OCI-LY3 (cell line): ENCODE measurements at regions not wholly inside any gene's neighbourhood (a gene's known extent, or its start where the extent isn't known, plus 50 kb on each side); places are given as distances from the start of the nearest gene placed in this dataset.

Source experiments
- H2AFZ ChIP-seq: fragments of 200-600, 300-600 bp; shearing (Covaris generic); 2 replicates; pipeline ENCODE4 v1.6.0; 2014; ENCODE audit warnings: antibody characterized with exemption, low read depth, low read length
- H3K27ac ChIP-seq: fragments of 200-600, 300-600 bp; sonication (generic); 2 replicates; pipeline ENCODE4 v1.5.1; 2014; ENCODE audit warnings: mild to moderate bottlenecking, low read length, moderate library complexity, mixed read lengths
- H3K27me3 ChIP-seq: fragments of 200-600, 300-600 bp; sonication (generic); 2 replicates; pipeline ENCODE4 v1.6.1; 2014; ENCODE audit warnings: low read depth, low read length, mixed read lengths
- H3K36me3 ChIP-seq: fragments of 200-600, 300-600 bp; sonication (generic); replicated peaks from 2 replicates; pipeline ENCODE3; 2014; ENCODE audit warnings: low read depth, low read length, mixed read lengths
- H3K4me1 ChIP-seq: fragments of 300-600, 200-600 bp; sonication (generic); 2 replicates; pipeline ENCODE4 v1.6.1; 2014; ENCODE audit warnings: low read length, mixed read lengths
- H3K4me2 ChIP-seq: fragments of 200-600, 300-600 bp; sonication (generic); 2 replicates; pipeline ENCODE4 v1.6.1; 2014; ENCODE audit warnings: low read length, mixed read lengths
- H3K4me3 ChIP-seq: fragments of 300-600, 200-600 bp; sonication (generic); 2 replicates; pipeline ENCODE4 v1.5.1; 2014; ENCODE audit warnings: antibody characterized with exemption, mild to moderate bottlenecking, low read length, moderate library complexity
- H3K79me2 ChIP-seq: fragments of 300-600, 200-600 bp; shearing (Covaris generic); 2 replicates; pipeline ENCODE4 v1.6.1; 2014; ENCODE audit warnings: mild to moderate bottlenecking, low read length, mixed read lengths
- H3K9ac ChIP-seq: fragments of 300-600, 200-600 bp; shearing (Covaris generic); 2 replicates; pipeline ENCODE4 v1.6.0; 2014; ENCODE audit warnings: mild to moderate bottlenecking, low read length, moderate library complexity
- H3K9me3 ChIP-seq: fragments of 200-600, 300-600 bp; shearing (Covaris generic); 2 replicates; pipeline ENCODE4 v1.6.1; 2014; ENCODE audit warnings: low read length, mixed read lengths; ENCODE audit not compliant: insufficient read depth
- H4K20me1 ChIP-seq: fragments of 200-600, 300-600 bp; sonication (generic); 2 replicates; pipeline ENCODE4 v1.6.1; 2016; ENCODE audit warnings: low read length, mixed read lengths; ENCODE audit not compliant: insufficient read depth
- CTCF ChIP-seq: fragments of 200-600, 300-600 bp; sonication (generic); IDR thresholded peaks from 2 replicates; pipeline ENCODE4 v1.5.1; 2014; ENCODE audit warnings: antibody characterized with exemption, low read length, low read depth
- EZH2phosphoT487 ChIP-seq: fragments of 200-600 bp; shearing (Covaris generic); IDR thresholded peaks from 2 replicates; pipeline ENCODE4 v1.6.1; 2018; ENCODE audit warnings: antibody characterized with exemption, mixed run types, low read depth

GRCh38 chr3:82824491-82824890 is 1063.0 kb upstream of the GBE1 start:
- no peaks in the 10 kb centered on the region for H3K9me3 ChIP-seq
- no peaks in the 10 kb centered on the region for H3K79me2 ChIP-seq
- TF ChIP-seq EZH2phosphoT487 (no peak), CTCF (no peak)
- H3K36me3 ChIP-seq = no peaks in the 10 kb centered on the region
- H3K4me1 ChIP-seq = no peaks in the 10 kb centered on the region
- H3K9ac ChIP-seq = no peak overlapping the region
- no peak overlapping the region for H2AFZ ChIP-seq
- H4K20me1 ChIP-seq = no peaks in the 10 kb centered on the region
- no peaks in the 10 kb centered on the region for H3K27me3 ChIP-seq
- no peak overlapping the region for H3K4me2 ChIP-seq
- H3K27ac ChIP-seq = no peak overlapping the region
- no peak overlapping the region for H3K4me3 ChIP-seq

GRCh38 chr3:82816086-82816485 is 1054.6 kb upstream of the GBE1 start:
- H4K20me1 ChIP-seq = no peaks in the 10 kb centered on the region
- no peak overlapping the region for H3K9ac ChIP-seq
- H3K4me2 ChIP-seq = no peak overlapping the region
- no peaks in the 10 kb centered on the region for H3K4me1 ChIP-seq
- TF ChIP-seq CTCF = no peak
- no peak for TF ChIP-seq EZH2phosphoT487
- no peaks in the 10 kb centered on the region for H3K79me2 ChIP-seq
- no peak overlapping the region for H2AFZ ChIP-seq
- H3K27me3 ChIP-seq = no peaks in the 10 kb centered on the region
- no peak overlapping the region for H3K27ac ChIP-seq
- peaks cover 3% of the 10 kb centered on the region for H3K36me3 ChIP-seq
- H3K4me3 ChIP-seq = no peak overlapping the region
- H3K9me3 ChIP-seq = peaks cover 25% of the 10 kb centered on the region; the same call in 1 of the 2 replicates

- H3K36me3 ChIP-seq = peaks cover 3% of the 10 kb centered on the region
- no peak overlapping the region for H3K27ac ChIP-seq
- TF ChIP-seq CTCF = no peak
- no peak for TF ChIP-seq EZH2phosphoT487
- no peak overlapping the region for H3K4me3 ChIP-seq
- peaks cover 25% of the 10 kb centered on the region; the same call in 1 of the 2 replicates for H3K9me3 ChIP-seq
- H3K4me2 ChIP-seq = no peak overlapping the region
- no peak overlapping the region for H3K9ac ChIP-seq
- no peaks in the 10 kb centered on the region for H4K20me1 ChIP-seq
- no peak overlapping the region for H2AFZ ChIP-seq
- H3K27me3 ChIP-seq = no peaks in the 10 kb centered on the region
- no peaks in the 10 kb centered on the region for H3K79me2 ChIP-seq
- no peaks in the 10 kb centered on the region for H3K4me1 ChIP-seq
Observed at GRCh38 chr3:82815417-82816058, 1054.1 kb upstream of the GBE1 start.

- Histone ChIP-seq H3K9me3 (peaks cover 25% of the 10 kb centered on the region; the same call in 1 of the 2 replicates), H3K36me3 (peaks cover 3% of the 10 kb centered on the region), H3K4me2 (no peak overlapping the region), H3K27me3 (no peaks in the 10 kb centered on the region), H2AFZ (no peak overlapping the region), H3K4me1 (no peaks in the 10 kb centered on the region), H3K9ac (no peak overlapping the region), H3K79me2 (no peaks in the 10 kb centered on the region), H3K4me3 (no peak overlapping the region), H4K20me1 (no peaks in the 10 kb centered on the region), H3K27ac (no peak overlapping the region)
- no peak for TF ChIP-seq EZH2phosphoT487
- no peak for TF ChIP-seq CTCF
Observed at GRCh38 chr3:82814660-82815059, 1053.2 kb upstream of the GBE1 start.
